ENCODE measurements at regions not wholly inside any gene's neighbourhood (a gene's known extent, or its start where the extent isn't known, plus 50 kb on each side); places are given as distances from the start of the nearest gene placed in this dataset.

DNA sequence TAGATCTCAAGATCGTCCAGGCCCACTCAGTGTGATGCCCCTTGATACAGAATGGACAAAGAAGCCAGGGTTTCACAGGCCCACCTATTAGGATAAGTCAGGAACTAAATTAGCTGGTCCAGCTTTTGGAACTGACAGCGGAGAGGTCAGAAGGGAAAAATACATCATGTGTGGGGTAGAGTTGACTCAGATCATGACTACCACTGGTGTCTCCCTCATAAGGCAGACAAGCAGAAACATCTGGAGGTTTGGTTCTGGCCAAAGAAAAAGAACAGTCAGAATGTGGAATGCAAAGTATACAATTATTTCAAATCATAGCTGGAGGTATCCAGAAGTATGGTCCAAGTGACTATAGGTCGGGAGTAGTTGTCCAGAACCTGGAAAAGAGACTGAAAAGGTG lies 621.1 kb upstream of the CELF2 start:
- H3K4me3 Mint-ChIP-seq, result no peak overlapping the region

DNA sequence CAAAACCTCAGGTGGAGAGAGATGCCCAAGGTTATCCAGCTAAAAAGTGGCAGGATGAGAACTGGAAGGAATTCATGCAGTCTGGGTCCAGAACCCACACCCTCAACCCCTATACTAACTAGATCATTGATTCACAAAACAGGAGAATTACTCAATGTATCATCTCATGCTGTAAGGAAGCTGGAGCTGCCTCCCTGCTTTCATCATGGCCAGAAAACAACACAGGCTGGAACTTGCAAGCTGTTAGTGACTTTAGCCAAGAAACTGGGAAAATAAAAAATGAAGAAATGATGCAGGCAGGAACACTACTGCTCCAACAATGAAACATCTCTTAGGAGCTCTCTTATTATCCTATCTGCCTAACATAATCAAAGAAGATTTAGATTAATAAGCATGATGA lies 619.8 kb upstream of the CELF2 start:
- peaks cover 4 to 22% (median 10%) of the 10 kb centered on the region in 5 donors for H3K27me3 Mint-ChIP-seq
- POLR2A ChIA-PET, result no interaction called here
- H3K4me3 Mint-ChIP-seq, result no peak overlapping the region
- H3K9me3 Mint-ChIP-seq, result peaks cover 0 to 7% (median 0%) of the 10 kb centered on the region in 9 donors
- ATAC-seq, result no peak
- DNase-seq, result no peak
- no peaks in the 10 kb centered on the region for H3K4me1 Mint-ChIP-seq
- no peaks in the 10 kb centered on the region for H3K36me3 Mint-ChIP-seq
- no peak overlapping the region for H3K27ac Mint-ChIP-seq

More for the DNA sequence above, 621.1 kb upstream of the CELF2 start:
- no peaks in the 10 kb centered on the region for H3K4me1 Mint-ChIP-seq
- H3K27me3 Mint-ChIP-seq, result peaks cover 3 to 17% (median 6%) of the 10 kb centered on the region in 5 donors
- no peak overlapping the region for H3K27ac Mint-ChIP-seq
- peaks cover 0 to 10% (median 0%) of the 10 kb centered on the region in 9 donors for H3K9me3 Mint-ChIP-seq
- DNase-seq (no peak), ATAC-seq (no peak)
- POLR2A ChIA-PET, result no interaction called here
- H3K36me3 Mint-ChIP-seq, result no peaks in the 10 kb centered on the region

DNA sequence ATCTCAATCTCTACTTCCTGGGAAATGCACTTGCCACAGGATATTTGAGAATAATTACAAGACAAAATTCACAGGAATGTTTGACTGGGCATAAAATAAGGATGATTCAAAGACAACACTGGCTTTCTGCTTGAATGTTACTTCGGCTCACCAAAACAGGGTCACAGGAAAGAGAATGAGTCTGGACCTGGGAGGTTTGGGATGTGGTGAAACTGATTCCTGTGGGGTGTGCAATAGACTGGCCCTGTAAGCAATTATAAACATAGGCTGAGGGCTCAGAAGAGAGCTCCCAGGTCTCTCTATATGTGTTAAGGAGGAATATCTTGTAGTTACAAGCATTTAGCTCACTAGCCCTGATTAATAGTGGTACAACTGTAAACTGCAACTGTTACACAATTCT lies 613.9 kb upstream of the CELF2 start:
- Mint-ChIP-seq H3K27me3 (peaks cover 8 to 26% (median 13%) of the 10 kb centered on the region in 5 donors), H3K4me3 (no peak overlapping the region), H3K36me3 (no peaks in the 10 kb centered on the region), H3K4me1 (no peaks in the 10 kb centered on the region), H3K27ac (no peak overlapping the region), H3K9me3 (peaks cover 0 to 4% (median 0%) of the 10 kb centered on the region in 9 donors)
- no peak for DNase-seq
- no peak for ATAC-seq
- POLR2A ChIA-PET, result no interaction called here

DNA sequence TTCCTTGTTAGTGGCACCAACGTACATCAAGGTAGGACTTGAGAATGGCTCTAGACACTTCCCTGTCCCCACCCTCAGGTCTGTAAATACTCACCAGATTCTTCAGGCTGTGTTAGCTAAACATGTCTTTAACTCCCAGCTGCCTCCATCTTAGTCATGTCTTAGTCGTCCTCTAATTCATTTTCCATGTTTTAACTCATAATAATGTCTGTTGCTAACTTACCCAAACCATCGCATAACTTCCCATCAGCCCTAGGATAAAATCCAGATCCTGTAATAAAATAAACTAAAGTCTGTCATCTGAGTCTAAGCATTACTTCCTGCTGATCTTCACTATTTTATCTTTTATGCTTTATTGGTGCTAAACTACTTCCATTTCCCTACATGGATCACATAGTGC lies 600.0 kb upstream of the CELF2 start:
- Mint-ChIP-seq H3K27ac (peak overlapping the region in 1 of 10 donors; percentile 20), H3K4me3 (no peak overlapping the region), H3K9me3 (no peaks in the 10 kb centered on the region), H3K4me1 (peaks cover 0 to 4% (median 2%) of the 10 kb centered on the region in 4 donors), H3K27me3 (peaks cover 0 to 4% (median 0%) of the 10 kb centered on the region in 5 donors), H3K36me3 (no peaks in the 10 kb centered on the region)
- no peak for ATAC-seq
- no peak for DNase-seq
- POLR2A ChIA-PET, result no interaction called here

DNA sequence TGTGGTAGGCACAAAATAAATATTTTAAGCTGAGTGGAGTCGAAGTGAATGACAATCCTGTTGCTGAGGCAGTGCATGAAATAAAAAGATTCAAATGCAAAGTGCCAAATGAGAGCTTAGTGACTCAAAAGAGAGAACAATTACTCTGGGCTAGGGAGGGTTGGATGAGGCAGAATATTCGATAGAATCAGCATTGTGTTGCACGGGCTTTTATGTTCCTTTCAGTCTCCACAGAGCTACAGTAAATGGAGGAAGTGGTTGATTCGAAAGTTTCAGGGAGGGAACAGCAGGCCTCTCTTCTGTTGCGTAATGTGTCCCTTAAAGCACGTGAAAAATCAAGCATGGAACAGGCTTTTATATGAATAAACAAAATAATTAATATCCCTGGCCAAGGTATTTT lies 599.3 kb upstream of the CELF2 start:
- H3K4me3 Mint-ChIP-seq, result no peak overlapping the region
- no peak overlapping the region for H3K27ac Mint-ChIP-seq
- DNase-seq, result peak in 1 of 10 donors; percentile 2

DNA sequence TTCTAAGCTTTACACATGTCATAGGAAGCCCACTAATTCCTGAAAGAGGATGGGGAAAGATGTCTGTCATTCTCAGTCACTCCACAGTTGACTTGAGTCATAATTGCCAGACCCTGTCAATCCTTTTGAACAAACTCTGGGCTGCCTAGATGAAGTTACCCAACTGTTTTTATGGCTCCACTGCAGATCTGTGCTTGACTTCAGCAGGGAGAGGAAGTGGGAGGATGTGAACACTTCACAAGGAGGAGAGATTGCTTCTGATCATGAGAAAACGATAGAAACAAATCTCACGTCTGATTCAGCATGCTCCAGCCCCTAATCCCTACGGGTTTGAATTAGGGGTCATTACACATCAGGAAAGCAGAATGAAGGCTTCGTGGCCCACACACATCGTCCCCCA lies 596.6 kb upstream of the CELF2 start:
- no peak overlapping the region for H3K4me3 Mint-ChIP-seq
- no peaks in the 10 kb centered on the region for H3K9me3 Mint-ChIP-seq
- DNase-seq (no peak), ATAC-seq (no peak)
- POLR2A ChIA-PET, result no interaction called here
- no peaks in the 10 kb centered on the region for H3K36me3 Mint-ChIP-seq
- H3K4me1 Mint-ChIP-seq, result peaks cover 0 to 4% (median 2%) of the 10 kb centered on the region in 4 donors
- H3K27ac Mint-ChIP-seq, result no peak overlapping the region
- H3K27me3 Mint-ChIP-seq, result peaks cover 0 to 6% (median 3%) of the 10 kb centered on the region in 5 donors

More for the DNA sequence above, 599.3 kb upstream of the CELF2 start:
- Mint-ChIP-seq H3K27me3 (peaks cover 0 to 4% (median 2%) of the 10 kb centered on the region in 5 donors), H3K4me1 (peaks cover 0 to 4% (median 2%) of the 10 kb centered on the region in 4 donors), H3K9me3 (no peaks in the 10 kb centered on the region), H3K36me3 (no peaks in the 10 kb centered on the region)
- no peak for ATAC-seq
- POLR2A ChIA-PET, result no interaction called here

DNA sequence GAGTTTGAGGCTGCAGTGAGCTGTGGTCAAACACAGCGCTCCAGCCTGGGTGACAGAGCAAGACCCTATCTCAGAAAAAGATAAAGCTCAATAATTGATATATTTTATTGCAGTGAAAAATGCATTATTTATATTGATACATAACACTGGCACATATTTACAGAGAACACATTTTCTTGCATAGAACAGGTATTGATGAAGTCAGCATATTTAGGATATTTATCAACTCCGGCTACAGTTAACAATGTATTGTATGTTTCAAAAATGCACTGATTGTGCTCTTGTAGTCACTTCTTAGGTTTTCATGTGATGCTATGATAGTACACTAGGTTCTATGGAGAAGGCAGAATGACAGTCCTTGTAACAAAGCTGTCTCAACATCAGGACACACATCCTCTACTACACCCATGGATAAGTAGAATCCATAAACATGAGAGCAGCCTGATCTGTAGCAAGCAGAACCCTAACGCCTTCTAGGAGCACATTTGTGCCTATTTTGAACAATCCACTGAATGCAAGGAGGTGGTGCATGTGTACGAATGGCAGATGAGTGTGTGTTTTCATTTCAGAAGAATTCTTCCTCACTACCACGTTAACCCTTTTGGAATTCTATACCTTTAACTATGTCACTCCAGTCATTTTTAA lies 586.1 kb upstream of the CELF2 start:
- peaks cover 0 to 8% (median 3%) of the 10 kb centered on the region in 5 donors for H3K27me3 Mint-ChIP-seq
- H3K9me3 Mint-ChIP-seq, result peaks cover 0 to 14% (median 5%) of the 10 kb centered on the region in 9 donors
- no peak overlapping the region for H3K27ac Mint-ChIP-seq
- H3K4me3 Mint-ChIP-seq, result no peak overlapping the region
- ATAC-seq, result no peak
- no peaks in the 10 kb centered on the region for H3K36me3 Mint-ChIP-seq
- H3K4me1 Mint-ChIP-seq, result no peaks in the 10 kb centered on the region
- POLR2A ChIA-PET, result no interaction called here
- DNase-seq, result no peak

- POLR2A ChIA-PET, result no interaction called here
- no peak for DNase-seq
- H3K27me3 Mint-ChIP-seq, result peaks cover 0 to 10% (median 3%) of the 10 kb centered on the region in 5 donors
- no peak for ATAC-seq
- H3K27ac Mint-ChIP-seq, result no peak overlapping the region
- H3K36me3 Mint-ChIP-seq, result no peaks in the 10 kb centered on the region
- H3K4me3 Mint-ChIP-seq, result no peak overlapping the region
- no peaks in the 10 kb centered on the region for H3K4me1 Mint-ChIP-seq
- H3K9me3 Mint-ChIP-seq, result peaks cover 0 to 14% (median 5%) of the 10 kb centered on the region in 9 donors
Measured at GRCh38 chr10:10432296-10433035, 585.2 kb upstream of the CELF2 start.

DNA sequence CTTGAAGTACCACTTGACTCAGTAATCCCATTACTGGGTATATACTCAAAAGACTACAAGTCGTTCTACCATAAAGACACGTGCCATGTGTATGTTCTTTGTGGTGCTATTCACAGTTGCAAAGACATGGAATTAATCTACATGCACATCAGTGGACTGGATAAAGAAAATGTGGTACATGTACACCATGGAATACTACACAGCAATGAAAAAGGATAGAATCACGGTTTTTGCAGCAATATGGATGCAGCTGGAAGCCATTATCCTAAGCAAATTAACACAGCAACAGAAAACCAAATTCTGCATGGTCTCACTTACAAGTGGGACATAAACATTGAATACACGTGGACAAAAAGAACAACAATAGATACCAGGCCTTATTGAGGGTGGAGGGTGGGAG lies 583.4 kb upstream of the CELF2 start:
- DNase-seq, result no peak
- Mint-ChIP-seq H3K4me3 (no peak overlapping the region), H3K27me3 (peaks cover 0 to 15% (median 2%) of the 10 kb centered on the region in 5 donors), H3K9me3 (peaks cover 0 to 14% (median 5%) of the 10 kb centered on the region in 9 donors), H3K36me3 (no peaks in the 10 kb centered on the region), H3K4me1 (no peaks in the 10 kb centered on the region), H3K27ac (no peak overlapping the region)
- POLR2A ChIA-PET, result no interaction called here
- ATAC-seq, result no peak

- DNase-seq, result no peak
- POLR2A ChIA-PET, result no interaction called here
- Mint-ChIP-seq H3K27me3 (peaks cover 0 to 13% (median 2%) of the 10 kb centered on the region in 5 donors), H3K4me1 (no peaks in the 10 kb centered on the region), H3K27ac (no peak overlapping the region), H3K36me3 (no peaks in the 10 kb centered on the region), H3K4me3 (no peak overlapping the region), H3K9me3 (peaks cover 0 to 14% (median 5%) of the 10 kb centered on the region in 9 donors)
- ATAC-seq, result no peak
Measured at GRCh38 chr10:10437886-10438285, 579.8 kb upstream of the CELF2 start.

DNA sequence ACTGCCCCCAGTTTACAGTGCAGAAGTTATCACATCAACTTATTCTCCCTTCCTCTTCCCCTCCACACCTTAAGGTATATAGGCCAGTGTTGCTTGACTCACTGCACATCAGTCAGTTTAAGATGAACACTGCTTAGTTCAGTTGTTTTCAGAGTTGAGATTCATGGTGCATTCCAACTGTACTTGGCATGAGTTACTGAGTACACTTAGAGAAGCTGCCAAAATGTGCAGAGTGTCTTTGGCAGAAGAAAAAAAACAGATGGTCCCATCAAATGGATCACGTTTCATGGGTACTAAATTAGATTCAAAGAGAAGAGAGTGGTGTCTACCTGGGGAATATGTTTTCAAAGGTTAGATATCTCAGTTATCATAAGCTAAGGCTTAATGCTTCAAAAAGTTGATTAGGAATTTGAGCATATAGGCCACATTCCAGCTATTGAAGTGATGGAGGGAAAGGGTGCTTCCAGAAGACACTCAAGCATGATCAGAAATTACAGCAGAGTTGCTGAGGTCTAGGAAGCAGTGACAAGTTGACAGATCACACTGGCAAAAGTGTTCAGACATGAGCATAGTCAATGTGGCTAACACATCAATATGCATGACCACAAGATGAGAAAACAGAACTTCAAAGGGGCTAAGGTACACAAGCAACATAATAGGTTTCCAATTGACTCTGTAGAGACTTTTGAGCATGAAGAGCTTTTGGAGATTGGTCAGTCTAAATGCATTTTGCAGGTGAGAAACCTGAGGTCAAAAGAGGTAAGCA lies 579.2 kb upstream of the CELF2 start:
- DNase-seq (no peak), ATAC-seq (no peak)
- no peak overlapping the region for H3K4me3 Mint-ChIP-seq
- peaks cover 0 to 13% (median 2%) of the 10 kb centered on the region in 5 donors for H3K27me3 Mint-ChIP-seq
- peaks cover 0 to 14% (median 5%) of the 10 kb centered on the region in 9 donors for H3K9me3 Mint-ChIP-seq
- no peaks in the 10 kb centered on the region for H3K36me3 Mint-ChIP-seq
- POLR2A ChIA-PET, result no interaction called here
- H3K4me1 Mint-ChIP-seq, result no peaks in the 10 kb centered on the region
- no peak overlapping the region for H3K27ac Mint-ChIP-seq

- Mint-ChIP-seq H3K27me3 (peaks cover 2 to 20% (median 13%) of the 10 kb centered on the region in 5 donors), H3K36me3 (peaks cover 0 to 2% (median 0%) of the 10 kb centered on the region in 3 donors), H3K27ac (no peak overlapping the region), H3K9me3 (peaks cover 0 to 17% (median 0%) of the 10 kb centered on the region in 9 donors), H3K4me3 (no peak overlapping the region), H3K4me1 (no peaks in the 10 kb centered on the region)
- DNase-seq, result no peak
- POLR2A ChIA-PET, result no interaction called here
- ATAC-seq, result no peak
Measured at GRCh38 chr10:10456856-10457255, 560.8 kb upstream of the CELF2 start.

DNA sequence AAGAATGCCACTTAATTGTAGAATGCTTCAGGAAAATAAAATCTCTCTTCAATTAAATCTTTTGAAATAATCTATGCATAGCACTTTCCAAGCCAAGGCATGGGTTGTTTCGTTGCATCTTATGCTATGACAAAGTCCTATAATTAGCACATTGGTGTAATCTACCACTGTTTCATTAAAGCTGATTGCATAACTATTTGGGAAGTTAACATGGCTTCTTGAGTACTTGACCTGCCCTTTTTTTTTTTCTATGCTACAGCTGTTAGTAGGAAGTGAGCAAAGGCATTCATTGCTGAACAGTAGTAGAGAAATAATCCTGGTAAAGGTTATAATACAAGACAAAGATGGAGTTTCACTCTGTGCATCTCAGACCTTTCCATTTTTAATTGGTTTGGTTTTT lies 557.2 kb upstream of the CELF2 start:
- Mint-ChIP-seq H3K4me3 (no peak overlapping the region), H3K4me1 (no peaks in the 10 kb centered on the region), H3K27me3 (peaks cover 4 to 20% (median 11%) of the 10 kb centered on the region in 5 donors), H3K27ac (no peak overlapping the region), H3K9me3 (no peaks in the 10 kb centered on the region), H3K36me3 (no peaks in the 10 kb centered on the region)
- DNase-seq, result no peak
- ATAC-seq, result no peak
- POLR2A ChIA-PET, result no interaction called here

All from naive thymus-derived CD8-positive, alpha-beta T cell (primary cell).